ENCODE measurements at regions not wholly inside any gene's neighbourhood (a gene's known extent, or its start where the extent isn't known, plus 50 kb on each side); places are given as distances from the start of the nearest gene placed in this dataset.
"Not testable (repeated sequence)": the region's sequence is repeated elsewhere in the genome, so short reads cannot be mapped to it uniquely, and the experiment has no call there.

DNA sequence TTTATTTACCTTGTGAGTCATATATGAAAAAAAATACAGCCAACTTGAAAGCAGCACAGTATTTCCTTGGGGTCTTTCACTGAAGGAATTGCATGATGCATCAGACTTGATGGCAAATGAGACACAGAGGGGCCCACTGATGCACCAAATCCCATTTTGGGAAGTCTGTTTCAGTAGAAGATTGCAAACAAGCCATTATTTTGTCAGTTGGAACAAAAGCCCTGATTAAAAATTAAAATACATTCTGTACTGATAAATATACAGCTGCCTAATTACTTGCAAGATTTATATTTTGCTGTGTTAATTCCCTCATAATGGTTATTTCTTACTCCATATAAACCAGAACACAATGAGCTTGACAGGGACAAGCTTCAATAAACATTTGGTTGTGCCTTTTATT is 370.4 kb downstream of the SUCLG1 start:
- intact Hi-C loops (cut with DNase I) = no loop called here
- Histone ChIP-seq H3K9me3 (ENCODE audit: control insufficient read depth, low read length) (no peaks in the 10 kb centered on the region), H3K4me3 (ENCODE audit: low read length) (no peak overlapping the region), H3K27ac (ENCODE audit: low read length) (no peak overlapping the region), H3K27me3 (ENCODE audit: control insufficient read depth, insufficient read depth) (no peaks in the 10 kb centered on the region), H3K4me1 (ENCODE audit: control insufficient read depth, insufficient read depth, low read length) (no peaks in the 10 kb centered on the region)
- DNase-seq (no peak), ATAC-seq (no peak)

DNA sequence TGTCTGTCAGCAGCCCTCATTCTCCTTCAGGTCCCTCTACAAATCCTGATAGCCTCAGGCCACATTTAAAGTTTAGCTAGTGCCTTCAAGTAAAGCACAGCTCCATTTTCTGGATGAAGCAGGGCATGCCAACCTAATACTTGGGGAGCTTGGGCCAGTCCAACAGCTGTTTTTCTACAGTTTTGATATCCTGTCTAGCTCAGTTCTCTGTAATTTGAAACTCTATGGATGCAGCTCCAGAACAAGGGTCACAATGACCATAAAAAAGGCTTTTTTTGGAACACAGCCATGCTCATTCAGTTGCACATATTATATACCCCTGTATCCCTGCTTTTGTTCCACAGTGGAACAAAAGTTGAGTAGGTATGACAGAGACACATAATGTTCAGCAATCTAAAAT is 373.5 kb downstream of the SUCLG1 start:
- no peak for ATAC-seq
- intact Hi-C loops (cut with DNase I) = no loop called here
- H3K27me3 ChIP-seq (ENCODE audit: control insufficient read depth, insufficient read depth) = no peaks in the 10 kb centered on the region
- no peak overlapping the region for H3K27ac ChIP-seq (ENCODE audit: low read length)
- no peak overlapping the region for H3K4me3 ChIP-seq (ENCODE audit: low read length)
- H3K4me1 ChIP-seq (ENCODE audit: control insufficient read depth, insufficient read depth, low read length) = no peaks in the 10 kb centered on the region
- DNase-seq = no peak
- H3K9me3 ChIP-seq (ENCODE audit: control insufficient read depth, low read length) = no peaks in the 10 kb centered on the region

DNA sequence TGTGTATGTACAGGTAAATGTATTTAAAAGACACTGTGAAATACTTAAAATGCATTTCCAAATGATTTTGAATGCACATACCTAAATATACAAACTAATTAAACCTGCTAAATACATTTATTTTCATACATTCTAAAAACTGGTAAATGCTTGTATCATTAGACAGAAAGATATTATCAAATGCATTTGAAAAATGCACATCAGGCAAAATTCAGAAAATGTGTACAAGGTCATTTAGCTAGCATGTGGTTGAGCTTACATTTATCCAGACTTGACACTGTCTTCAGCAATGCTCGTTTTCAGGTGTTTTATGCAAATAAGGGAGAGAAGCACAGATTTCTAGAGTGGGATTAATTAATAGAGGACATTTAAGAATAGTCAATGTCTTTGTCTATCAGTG is 374.2 kb downstream of the SUCLG1 start:
- ATAC-seq = no peak
- no peak overlapping the region for H3K4me3 ChIP-seq (ENCODE audit: low read length)

DNA sequence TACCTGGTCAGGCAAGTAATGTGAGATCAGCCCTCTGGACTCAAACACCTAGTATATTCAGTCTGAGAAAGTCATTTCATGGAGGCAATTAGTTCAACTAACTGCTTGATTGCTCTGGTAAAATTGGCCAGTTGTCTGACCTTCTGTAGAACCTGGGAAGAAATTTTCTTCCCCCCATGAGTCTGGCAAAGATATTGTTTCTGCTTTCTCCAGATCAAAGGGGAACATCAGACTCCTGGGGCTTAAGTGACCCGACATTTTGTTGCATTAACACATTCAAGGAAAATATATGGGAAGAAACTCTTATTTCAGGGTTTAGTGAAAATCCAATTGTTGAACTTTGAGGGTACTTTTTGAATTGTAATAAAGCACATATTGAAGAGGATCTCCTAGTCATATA is 375.1 kb downstream of the SUCLG1 start:
- Histone ChIP-seq H3K4me3 (ENCODE audit: low read length) (no peak overlapping the region), H3K4me1 (ENCODE audit: control insufficient read depth, insufficient read depth, low read length) (no peaks in the 10 kb centered on the region), H3K27ac (ENCODE audit: low read length) (no peak overlapping the region), H3K27me3 (ENCODE audit: control insufficient read depth, insufficient read depth) (no peaks in the 10 kb centered on the region), H3K9me3 (ENCODE audit: control insufficient read depth, low read length) (no peaks in the 10 kb centered on the region)
- ATAC-seq (no peak), DNase-seq (no peak)
- WGBS = 64% methylated on average over 1 of the region's 1 CpG
- intact Hi-C loops (cut with DNase I) = no loop called here

More for the DNA sequence above, 374.2 kb downstream of the SUCLG1 start:
- Histone ChIP-seq H3K4me1 (ENCODE audit: control insufficient read depth, insufficient read depth, low read length) (no peaks in the 10 kb centered on the region), H3K27me3 (ENCODE audit: control insufficient read depth, insufficient read depth) (no peaks in the 10 kb centered on the region), H3K27ac (ENCODE audit: low read length) (no peak overlapping the region), H3K9me3 (ENCODE audit: control insufficient read depth, low read length) (no peaks in the 10 kb centered on the region)
- WGBS = 34% methylated on average over 1 of the region's 1 CpG
- DNase-seq = no peak
- intact Hi-C loops (cut with DNase I) = no loop called here

DNA sequence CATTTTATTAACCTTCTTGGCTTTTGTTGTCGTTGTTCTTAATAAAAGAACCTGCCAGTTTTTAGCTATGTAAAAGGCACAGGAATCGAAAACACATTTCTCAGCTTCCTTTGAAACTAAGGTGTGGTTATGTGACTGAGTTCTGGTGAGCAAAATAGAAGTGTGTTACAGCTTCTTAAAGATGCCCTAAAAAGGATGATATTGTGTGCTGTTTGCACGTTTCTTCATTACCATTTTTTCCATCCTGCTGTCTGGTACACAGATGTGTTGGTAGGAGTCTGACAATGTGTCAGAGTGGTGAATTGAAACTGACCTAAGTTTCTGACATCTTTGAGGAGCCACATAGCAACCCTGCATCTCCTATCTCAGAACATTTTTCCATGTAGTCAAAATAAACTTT is 380.6 kb downstream of the SUCLG1 start:
- no peaks in the 10 kb centered on the region for H3K4me1 ChIP-seq (ENCODE audit: control insufficient read depth, insufficient read depth, low read length)
- no peak for DNase-seq
- H3K27me3 ChIP-seq (ENCODE audit: control insufficient read depth, insufficient read depth) = no peaks in the 10 kb centered on the region
- ATAC-seq = no peak
- intact Hi-C loops (cut with DNase I) = no loop called here
- no peak overlapping the region for H3K4me3 ChIP-seq (ENCODE audit: low read length)
- no peak overlapping the region for H3K27ac ChIP-seq (ENCODE audit: low read length)
- no peaks in the 10 kb centered on the region for H3K9me3 ChIP-seq (ENCODE audit: control insufficient read depth, low read length)
- WGBS = 70% methylated on average over 3 of the region's 3 CpGs

DNA sequence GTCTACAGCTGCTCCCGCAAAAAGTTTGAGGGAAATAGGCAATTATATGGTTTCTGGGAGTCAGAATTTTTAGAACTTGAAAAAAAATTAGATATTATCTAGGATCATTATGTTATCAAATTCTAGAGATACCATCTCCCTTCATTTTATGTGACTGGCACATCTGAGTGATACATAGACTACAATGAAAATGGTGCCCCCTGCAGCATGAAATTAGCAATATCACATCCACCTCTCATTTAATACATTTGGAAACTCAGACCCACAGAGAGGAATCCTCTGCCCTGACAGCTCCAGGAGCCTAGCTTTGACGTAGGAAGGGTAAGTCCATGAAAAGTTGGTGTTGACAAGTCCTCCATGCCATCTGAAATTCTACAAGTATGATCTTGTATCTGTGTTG is 381.6 kb downstream of the SUCLG1 start:
- Histone ChIP-seq H3K27ac (ENCODE audit: low read length) (no peak overlapping the region), H3K4me1 (ENCODE audit: control insufficient read depth, insufficient read depth, low read length) (no peaks in the 10 kb centered on the region), H3K9me3 (ENCODE audit: control insufficient read depth, low read length) (no peaks in the 10 kb centered on the region), H3K4me3 (ENCODE audit: low read length) (no peak overlapping the region), H3K27me3 (ENCODE audit: control insufficient read depth, insufficient read depth) (no peaks in the 10 kb centered on the region)
- intact Hi-C loops (cut with DNase I) = no loop called here
- ATAC-seq = no peak
- WGBS = 52% methylated on average over 2 of the region's 2 CpGs
- no peak for DNase-seq

DNA sequence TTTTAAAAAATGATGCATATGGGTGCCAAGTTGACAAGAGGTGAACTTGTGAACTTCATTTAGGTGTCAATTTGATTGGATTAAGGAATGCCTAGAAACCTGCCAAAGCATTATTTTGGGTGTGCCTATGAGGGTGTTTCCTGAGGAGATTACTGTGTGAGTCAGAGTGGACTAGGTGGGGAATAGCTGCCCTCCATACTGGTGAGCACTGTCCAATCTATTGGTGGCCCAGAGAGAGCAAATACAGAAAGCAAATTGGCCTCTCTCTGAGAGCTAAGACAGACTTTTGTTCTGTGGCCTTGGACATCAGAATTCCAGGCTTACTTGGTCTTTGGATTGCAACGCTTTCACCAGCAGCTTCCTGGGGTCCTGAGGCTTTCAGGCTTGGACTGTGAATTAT is 388.0 kb downstream of the SUCLG1 start:
- H3K4me3 ChIP-seq (ENCODE audit: low read length) = no peak overlapping the region
- ATAC-seq (no peak), DNase-seq (no peak)
- no peak overlapping the region for H3K27ac ChIP-seq (ENCODE audit: low read length)
- H3K9me3 ChIP-seq (ENCODE audit: control insufficient read depth, low read length) = no peaks in the 10 kb centered on the region
- WGBS = 88% methylated on average over 1 of the region's 1 CpG
- no peaks in the 10 kb centered on the region for H3K4me1 ChIP-seq (ENCODE audit: control insufficient read depth, insufficient read depth, low read length)
- intact Hi-C loops (cut with DNase I) = no loop called here
- no peaks in the 10 kb centered on the region for H3K27me3 ChIP-seq (ENCODE audit: control insufficient read depth, insufficient read depth)

DNA sequence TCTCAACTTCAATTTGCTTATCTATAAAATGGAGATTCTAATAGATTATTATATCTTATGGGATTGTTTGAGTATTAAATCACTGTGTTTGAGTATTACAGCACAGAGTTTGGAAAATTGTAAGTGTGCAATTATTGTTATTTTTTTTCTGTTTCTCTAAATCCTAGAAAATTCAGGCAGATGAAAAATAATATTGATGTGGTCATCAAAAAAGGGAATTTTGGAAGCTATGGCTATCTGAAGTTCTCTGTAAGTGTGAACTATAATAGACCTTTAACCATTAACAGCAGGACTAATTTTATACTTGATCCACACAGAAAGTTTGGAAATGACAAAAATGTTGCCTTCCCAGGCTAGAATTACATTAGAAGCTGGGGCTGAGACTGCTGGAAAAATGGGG is 393.2 kb downstream of the SUCLG1 start:
- H3K4me3 ChIP-seq (ENCODE audit: low read length) = no peak overlapping the region
- H3K9me3 ChIP-seq (ENCODE audit: control insufficient read depth, low read length) = no peaks in the 10 kb centered on the region
- intact Hi-C loops (cut with DNase I) = no loop called here
- no peaks in the 10 kb centered on the region for H3K4me1 ChIP-seq (ENCODE audit: control insufficient read depth, insufficient read depth, low read length)
- H3K27ac ChIP-seq (ENCODE audit: low read length) = no peak overlapping the region
- H3K27me3 ChIP-seq (ENCODE audit: control insufficient read depth, insufficient read depth) = no peaks in the 10 kb centered on the region
- ATAC-seq (no peak), DNase-seq (no peak)

DNA sequence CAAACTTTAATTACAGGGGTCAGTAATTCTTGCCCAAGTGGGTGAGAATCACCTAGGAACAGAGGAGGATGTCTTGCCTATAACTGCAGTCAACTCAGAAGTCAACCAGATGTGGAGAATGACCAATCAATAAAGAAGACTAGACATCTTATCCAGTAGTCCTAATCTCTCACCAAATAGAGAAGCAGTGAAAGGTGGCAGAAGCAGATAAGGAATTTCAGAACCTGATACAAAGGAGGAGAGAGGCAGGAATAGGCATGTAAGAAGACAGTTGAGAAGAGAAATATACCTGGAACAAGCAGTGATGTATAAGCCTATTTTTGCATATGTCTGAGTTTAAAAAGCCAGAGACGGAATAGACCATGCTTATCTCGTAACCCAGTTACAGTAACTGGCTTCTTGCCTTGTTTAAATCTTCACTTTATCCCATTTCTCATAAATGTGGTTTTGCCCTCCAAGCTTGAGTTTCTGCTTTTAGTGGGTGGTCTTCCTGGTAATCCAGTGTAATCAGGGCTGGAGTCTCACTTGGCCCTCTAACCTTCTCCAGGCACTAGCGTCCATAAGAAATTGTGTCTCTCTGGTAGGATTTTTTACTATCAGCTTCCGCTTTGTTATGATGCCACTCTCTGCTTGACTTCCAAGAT is 401.0 kb downstream of the SUCLG1 start:
- Histone ChIP-seq H3K27me3 (ENCODE audit: control insufficient read depth, insufficient read depth) (no peaks in the 10 kb centered on the region), H3K27ac (ENCODE audit: low read length) (no peak overlapping the region), H3K4me1 (ENCODE audit: control insufficient read depth, insufficient read depth, low read length) (no peaks in the 10 kb centered on the region), H3K9me3 (ENCODE audit: control insufficient read depth, low read length) (no peaks in the 10 kb centered on the region), H3K4me3 (ENCODE audit: low read length) (no peak overlapping the region)
- DNase-seq = no peak
- 75% methylated on average over 4 of the region's 4 CpGs for WGBS
- intact Hi-C loops (cut with DNase I) = no loop called here
- ATAC-seq = no peak

DNA sequence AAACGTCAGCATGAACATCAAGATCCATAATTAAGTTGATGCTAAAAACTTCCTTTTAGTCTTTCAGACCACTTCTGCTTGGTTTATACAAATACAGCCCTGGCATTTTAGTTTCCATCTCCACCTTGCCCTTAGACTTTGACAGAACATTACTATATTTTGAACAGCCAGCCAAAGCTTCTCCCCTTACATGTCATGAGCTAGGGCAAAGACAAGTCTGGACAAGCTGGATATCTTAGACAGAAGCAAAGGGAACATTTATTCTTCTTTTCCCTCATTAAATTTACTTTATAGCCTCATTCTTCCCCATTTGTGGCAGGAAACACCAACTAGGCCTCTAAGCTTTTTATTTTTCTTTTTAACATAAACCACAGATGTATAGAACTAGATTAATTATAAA is 403.3 kb downstream of the SUCLG1 start:
- 37% methylated on average over 1 of the region's 1 CpG for WGBS
- no peak for DNase-seq
- no peaks in the 10 kb centered on the region for H3K9me3 ChIP-seq (ENCODE audit: control insufficient read depth, low read length)

DNA sequence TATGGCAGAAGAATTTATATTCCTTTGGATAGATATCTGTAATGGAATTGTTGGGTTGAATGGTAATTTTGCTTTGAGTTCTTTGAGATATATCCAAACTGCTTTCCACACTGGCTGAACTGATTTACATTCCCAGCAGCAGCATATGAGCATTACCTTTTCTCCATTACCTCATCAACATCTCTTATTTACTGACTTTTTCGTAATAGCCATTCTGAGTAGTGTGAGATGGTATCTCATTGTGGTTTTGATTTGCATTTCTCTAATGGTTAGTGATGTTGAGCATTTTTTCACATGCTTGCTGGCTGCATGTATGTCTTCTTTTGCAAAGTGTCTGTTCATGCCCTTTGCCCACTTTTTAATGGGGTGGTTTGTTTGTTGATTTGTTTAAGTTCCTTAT is 404.5 kb downstream of the SUCLG1 start:
- H3K9me3 ChIP-seq (ENCODE audit: control insufficient read depth, low read length); H3K4me3 ChIP-seq (ENCODE audit: low read length); ATAC-seq; H3K27me3 ChIP-seq (ENCODE audit: control insufficient read depth, insufficient read depth); intact Hi-C loops (cut with DNase I); H3K27ac ChIP-seq (ENCODE audit: low read length); DNase-seq; H3K4me1 ChIP-seq (ENCODE audit: control insufficient read depth, insufficient read depth, low read length): not testable (repeated sequence)
- WGBS = 85% methylated on average over 1 of the region's 1 CpG

More for the DNA sequence above, 403.3 kb downstream of the SUCLG1 start:
- no peak overlapping the region for H3K27ac ChIP-seq (ENCODE audit: low read length)
- intact Hi-C loops (cut with DNase I) = no loop called here
- H3K4me3 ChIP-seq (ENCODE audit: low read length) = no peak overlapping the region
- H3K4me1 ChIP-seq (ENCODE audit: control insufficient read depth, insufficient read depth, low read length) = no peaks in the 10 kb centered on the region
- ATAC-seq = no peak
- H3K27me3 ChIP-seq (ENCODE audit: control insufficient read depth, insufficient read depth) = no peaks in the 10 kb centered on the region

DNA sequence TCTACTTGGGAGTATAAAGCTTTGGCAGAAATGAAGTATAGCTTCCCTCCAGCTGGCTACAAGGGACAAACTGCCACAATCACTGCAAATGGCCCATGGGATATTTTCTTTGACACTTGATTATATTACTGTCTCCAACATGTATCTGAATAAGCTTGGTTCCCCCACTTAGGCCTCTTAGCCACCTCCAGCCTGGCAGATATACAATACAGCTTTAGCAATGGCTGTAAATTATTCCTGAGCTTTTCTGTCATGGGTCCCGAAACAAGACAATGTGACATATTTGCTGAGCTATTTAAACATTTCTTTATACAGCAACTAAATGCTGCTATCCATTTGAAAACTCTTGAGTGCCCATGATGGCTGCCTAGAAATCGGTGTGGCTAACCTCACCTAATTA is 406.2 kb downstream of the SUCLG1 start:
- Histone ChIP-seq H3K9me3 (ENCODE audit: control insufficient read depth, low read length) (no peaks in the 10 kb centered on the region), H3K27ac (ENCODE audit: low read length) (no peak overlapping the region), H3K4me1 (ENCODE audit: control insufficient read depth, insufficient read depth, low read length) (no peaks in the 10 kb centered on the region), H3K4me3 (ENCODE audit: low read length) (no peak overlapping the region), H3K27me3 (ENCODE audit: control insufficient read depth, insufficient read depth) (no peaks in the 10 kb centered on the region)
- DNase-seq = no peak
- ATAC-seq = no peak
- WGBS = 57% methylated on average over 2 of the region's 2 CpGs
- intact Hi-C loops (cut with DNase I) = no loop called here
